HG03571 (cell line): ENCODE measurements at regions not wholly inside any gene's neighbourhood (a gene's known extent, or its start where the extent isn't known, plus 50 kb on each side); places are given as distances from the start of the nearest gene placed in this dataset.
"Not testable (repeated sequence)": the region's sequence is repeated elsewhere in the genome, so short reads cannot be mapped to it uniquely, and the experiment has no call there.

Experiments used
- ATAC-seq: cut with Tn5 transposase; IDR thresholded peaks from one replicate; pipeline ENCODE4 v1.9.1; 2021; ENCODE audit not compliant: unreplicated experiment

DNA sequence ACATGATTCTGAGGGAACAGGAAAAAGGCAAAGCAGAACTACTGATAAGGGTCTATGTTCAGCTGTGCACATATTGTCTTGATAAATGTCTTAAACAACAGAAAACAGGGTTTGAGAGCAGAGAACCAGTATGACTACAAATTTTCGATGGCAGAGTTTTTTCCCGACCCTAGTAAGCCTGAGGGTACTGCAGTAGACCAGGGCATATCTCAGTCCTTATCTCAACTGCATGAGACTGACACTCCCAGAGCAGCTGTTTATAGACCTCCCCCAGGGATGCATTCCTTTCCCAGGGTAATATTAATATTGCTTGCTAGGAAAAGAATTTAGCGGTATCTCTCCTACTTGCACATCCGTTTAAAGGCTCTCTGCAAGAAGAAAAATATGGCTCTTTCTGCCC lies 1176.8 kb upstream of the ADGRB3 start:
- no peak for ATAC-seq

DNA sequence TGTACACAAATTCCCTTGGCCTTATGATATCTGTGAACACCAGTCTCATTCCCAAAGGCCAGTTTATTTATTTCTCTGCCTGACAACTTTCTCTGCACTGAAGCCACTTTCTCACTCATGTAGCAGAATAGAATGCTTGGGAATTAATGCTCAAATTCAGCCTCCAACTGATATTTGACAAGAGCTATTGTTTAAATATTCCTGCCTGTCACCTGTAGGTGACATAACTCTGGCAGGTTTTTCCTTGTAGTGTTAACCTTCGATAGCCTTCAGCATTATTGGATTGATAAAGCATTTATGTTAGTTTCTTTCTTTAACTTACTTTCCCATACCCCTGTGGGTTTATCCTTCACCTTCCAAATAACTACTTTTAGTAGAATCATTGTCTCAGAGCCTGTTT lies 1183.2 kb upstream of the ADGRB3 start:
- no peak for ATAC-seq

DNA sequence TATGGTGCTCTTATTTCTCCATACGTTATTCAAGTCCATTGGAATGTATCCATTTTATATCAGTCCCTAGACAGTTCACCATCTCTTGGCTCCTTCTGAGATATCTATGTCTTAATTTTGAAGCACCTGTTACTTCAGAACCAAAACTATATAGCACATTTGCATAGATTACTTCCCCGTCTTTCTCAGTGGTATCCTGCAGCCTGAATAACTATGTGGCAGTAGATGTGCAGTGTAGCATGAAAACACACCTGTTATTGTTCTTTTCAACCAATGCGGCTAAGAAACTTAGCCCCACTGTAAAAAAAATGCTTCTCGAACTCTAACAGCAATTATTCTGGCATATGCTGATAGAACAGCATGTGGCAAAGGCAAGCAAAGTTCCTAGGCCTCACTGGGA lies 1184.4 kb upstream of the ADGRB3 start:
- ATAC-seq: no peak

DNA sequence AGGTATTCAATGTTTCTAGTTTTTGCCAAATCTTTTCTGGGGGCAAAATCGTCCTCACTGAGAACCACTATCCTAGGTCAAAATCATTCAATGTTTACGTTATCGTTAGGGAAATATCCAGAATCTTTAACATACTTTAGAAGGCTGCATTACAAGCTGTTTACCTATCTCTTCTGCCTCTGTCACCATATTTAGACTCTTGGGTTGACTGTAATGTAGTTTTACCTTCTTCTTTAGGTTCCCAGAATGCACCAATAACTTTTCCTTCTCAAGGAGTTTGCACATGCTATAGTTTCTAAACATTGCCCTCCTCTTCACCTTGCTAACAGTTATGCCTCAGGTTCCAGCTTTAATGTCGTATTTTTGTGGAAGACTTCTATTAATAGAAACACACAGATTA lies 1185.5 kb upstream of the ADGRB3 start:
- ATAC-seq: no peak

DNA sequence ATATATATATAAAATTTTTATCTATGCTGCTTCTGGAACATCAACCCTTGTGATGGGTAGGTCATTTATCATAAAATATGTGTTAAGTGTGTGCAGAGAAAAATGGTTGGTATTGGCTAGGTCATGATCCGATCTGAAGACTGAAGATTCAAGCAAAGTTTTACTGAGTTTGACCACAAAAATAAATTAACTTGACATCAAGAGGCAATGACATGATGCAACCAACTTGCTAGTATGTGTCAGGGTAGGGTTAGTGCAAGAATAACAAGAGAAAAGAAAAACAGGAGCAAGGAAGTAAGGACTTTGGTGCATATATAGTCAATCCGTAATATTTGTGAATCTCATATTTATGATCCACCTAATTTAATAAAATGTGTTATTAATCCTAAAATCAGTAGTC lies 1202.0 kb upstream of the ADGRB3 start:
- no peak for ATAC-seq

DNA sequence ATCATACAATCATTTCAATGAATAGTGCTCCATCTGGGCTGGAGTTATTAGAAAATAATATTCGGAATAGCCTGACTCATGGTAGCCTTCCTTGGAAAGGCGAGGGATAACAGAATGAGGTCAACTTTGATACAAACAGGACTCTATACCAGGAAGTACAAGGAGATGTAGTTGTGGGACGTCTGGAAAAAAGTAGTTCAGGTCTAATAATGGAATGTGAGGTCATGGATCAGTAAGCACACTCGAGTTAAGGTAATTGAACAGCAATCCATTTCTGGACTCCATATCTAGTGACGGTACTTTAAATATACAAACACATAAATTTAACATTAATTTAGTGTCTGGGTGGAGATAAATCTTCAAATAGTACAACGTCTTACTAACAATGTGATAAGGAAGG lies 1204.0 kb upstream of the ADGRB3 start:
- no peak for ATAC-seq

DNA sequence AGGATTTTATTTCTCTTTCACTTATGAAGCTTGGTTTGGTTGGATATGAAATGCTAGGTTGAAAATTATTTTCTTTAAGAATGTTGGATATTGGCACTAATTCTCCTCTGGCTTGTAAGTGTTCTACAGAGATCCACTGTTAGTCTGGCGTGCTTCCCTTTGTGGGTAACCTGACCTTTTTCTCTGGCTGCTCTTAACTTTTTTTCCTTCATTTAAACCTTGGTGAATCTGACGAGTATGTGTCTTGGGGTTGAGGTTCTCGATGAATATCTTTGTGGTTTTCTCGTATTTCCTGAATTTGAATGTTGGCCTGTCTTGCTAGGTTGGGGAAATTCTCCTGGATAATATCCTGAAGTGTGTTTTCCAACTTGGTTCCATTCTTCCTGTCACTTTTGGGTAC lies 1208.4 kb upstream of the ADGRB3 start:
- ATAC-seq: not testable (repeated sequence)

DNA sequence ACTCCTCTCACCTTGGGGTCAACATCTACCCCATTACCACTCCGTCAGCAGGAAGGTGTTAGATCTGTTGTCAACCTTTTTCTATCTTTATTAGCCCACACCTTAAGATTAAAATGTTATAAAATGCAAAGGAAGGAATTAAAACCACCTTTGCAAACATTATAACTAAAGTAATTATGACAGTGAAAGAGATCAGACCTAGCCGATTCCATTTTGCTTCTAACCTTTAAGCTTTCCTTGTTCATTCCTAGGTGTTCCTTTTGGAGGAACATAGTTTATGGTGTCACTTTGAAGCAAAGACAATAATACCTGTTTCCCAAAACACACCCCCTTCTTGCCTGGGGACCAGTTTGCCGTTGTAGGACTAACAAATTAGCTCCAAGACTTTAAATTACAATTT lies 1223.0 kb upstream of the ADGRB3 start:
- ATAC-seq: no peak

DNA sequence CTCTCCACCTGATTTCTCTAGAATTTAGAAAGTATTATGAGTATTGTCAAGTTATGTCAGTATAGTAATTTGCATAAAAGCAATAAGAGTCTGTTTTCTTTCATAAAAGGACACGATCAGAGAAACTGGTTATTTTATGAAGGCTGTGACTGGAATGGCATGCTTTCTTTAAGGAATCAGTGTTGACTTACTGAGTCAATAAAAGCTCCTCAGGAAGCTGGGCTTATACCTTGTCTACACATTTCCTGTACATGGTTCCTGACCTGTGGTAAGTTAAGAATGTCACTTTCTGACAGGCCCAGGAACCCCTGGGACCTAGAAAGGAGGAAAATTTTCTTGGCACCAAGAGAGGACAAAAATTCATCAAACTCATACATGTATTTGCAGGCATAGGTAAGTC lies 1224.0 kb upstream of the ADGRB3 start:
- no peak for ATAC-seq

DNA sequence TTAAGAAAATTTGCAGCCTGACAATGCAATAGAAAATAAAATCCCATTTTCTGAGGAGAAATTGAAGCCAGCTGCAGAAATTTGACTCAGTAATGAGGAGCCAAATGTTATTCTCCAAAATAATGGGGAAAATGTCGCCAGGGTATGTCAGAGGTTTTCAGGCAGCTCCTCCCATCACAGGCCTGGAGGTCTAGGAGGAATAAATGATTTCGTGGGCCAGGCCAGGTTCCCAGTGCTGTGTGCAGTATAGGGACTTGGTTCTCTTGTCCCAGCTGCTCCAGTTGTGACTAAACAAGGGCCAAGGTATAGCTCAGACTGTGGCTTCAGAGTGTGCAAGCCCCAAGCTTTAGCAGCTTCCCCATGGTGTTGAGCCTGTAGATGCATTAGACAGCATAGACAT lies 1240.8 kb upstream of the ADGRB3 start:
- no peak for ATAC-seq

DNA sequence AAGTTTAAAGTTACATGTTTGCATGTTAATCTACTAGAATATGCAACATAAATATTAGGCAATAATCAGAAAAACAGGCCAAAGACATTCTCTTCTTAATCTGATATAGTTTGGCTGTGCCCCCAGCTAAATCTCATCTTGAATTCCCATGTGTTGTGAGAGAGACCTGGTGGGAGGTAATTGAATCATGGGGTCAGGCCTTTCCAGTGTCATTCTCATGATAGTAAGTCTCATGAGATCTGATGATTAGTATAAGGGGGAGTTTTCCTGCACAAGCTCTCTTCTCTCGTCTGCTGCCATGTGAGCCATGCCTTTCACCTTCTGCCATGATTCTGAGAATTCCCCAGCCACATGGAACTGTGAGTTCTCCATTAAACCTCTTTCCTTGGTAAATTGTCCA lies 1241.7 kb upstream of the ADGRB3 start:
- no peak for ATAC-seq

DNA sequence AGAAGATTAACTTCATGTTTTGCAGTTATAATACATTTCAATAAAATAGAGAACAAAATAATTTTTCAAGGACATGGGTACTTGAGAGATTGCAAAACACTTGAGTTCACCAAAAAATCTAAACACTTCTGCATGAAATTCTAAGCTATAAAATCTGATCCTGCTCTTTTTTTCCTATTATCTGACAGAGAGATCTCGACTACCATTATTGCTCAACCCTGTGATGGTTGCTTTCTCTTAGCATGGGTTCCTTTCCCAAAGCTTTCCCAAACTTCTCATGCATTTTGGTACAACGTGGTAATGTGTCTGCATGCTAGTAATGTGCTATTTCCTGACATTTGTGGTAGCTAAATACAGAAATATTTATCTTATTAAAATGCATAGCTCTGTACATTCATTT lies 1243.1 kb upstream of the ADGRB3 start:
- no peak for ATAC-seq

DNA sequence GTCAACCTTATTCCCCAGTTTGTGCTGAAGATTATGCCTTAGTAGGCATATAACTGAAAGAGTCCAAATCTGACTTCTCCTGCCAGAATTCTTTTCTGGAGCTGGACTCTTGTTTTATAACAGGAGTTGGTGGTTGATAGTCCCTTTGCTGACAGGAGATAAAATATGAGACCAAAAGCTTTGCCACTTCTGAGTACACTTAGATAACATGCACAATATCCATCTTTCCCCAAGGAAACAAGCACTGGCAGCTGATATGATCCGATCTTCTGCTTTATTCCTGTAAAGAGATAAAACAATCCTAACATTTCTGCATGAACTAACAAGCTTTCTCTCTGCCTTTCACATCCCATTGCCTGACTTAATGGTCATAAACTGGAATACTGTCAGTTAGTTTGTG lies 1265.4 kb upstream of the ADGRB3 start:
- no peak for ATAC-seq

DNA sequence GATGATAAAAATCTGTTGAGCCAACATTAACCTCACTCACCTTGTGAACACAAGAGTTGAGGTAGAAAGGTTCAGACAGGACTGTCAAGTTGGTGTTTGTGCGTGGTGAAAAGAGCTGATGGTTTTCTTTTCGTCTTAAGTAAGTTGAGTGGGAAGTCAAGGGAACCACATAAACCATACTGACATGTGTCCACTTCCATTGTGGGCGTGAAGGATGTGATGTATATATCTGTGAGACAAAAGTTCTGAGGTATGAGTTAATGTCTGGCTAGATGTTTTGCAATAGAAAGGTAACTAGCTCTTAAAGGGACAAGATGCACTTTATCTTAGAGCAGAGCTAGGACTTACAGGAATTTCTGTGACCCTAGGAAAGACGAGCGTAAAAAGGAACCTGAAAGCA lies 1272.1 kb upstream of the ADGRB3 start:
- no peak for ATAC-seq

DNA sequence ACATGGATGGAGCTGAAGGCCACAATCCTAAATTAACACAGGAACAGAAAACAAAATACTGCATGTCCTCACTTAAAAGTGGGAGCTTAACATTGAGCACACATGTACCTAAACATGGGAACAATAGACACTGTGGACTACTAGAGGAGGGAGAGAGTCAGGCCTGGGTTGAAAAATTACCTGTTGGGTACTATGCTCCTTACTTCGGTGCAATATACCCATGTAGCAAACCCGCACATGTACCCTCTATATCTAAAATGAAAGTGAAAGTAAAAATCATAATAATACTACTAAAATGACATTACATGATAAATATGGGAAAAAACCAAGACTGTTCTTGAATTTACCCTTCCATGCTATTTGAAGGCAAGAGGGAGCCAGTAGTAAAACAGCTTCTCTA lies 1273.8 kb upstream of the ADGRB3 start:
- no peak for ATAC-seq

DNA sequence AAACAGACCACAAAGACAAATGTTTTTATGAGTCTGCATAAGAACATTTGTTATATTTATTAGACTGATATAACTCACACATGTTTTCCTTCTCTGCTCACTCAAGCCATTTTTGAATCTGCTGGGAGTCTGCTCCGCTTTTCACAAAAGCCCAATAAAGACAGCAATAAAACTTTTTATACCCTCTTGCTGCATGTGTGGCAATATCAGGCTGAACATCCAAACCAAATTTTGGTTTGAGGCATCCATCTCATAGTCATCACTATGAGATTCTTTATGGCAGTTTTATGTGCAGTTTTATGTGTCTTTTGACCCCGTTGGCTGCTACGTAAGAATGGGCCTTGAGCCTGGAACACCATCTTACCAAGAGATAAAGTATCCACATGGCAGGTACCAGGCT lies 1276.8 kb upstream of the ADGRB3 start:
- no peak for ATAC-seq

DNA sequence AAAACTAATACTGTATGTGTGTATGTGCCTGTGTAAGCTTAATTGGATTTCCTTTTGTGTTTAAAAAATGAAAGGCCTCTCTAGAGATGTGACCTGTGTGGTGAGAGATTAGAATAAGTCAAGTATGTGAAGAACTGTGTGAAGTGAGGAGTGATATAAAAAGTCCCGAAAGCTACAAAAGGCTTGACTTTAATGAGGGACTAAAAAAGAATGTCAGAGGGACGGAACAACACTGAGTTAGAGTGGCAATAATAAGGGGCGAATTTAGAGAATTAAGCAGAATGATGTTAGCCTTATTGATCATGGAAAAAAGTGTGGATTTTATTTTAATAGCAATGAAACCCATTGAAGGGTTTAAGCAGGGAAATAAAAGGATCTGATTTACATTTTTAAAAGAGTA lies 1281.2 kb upstream of the ADGRB3 start:
- ATAC-seq: no peak

DNA sequence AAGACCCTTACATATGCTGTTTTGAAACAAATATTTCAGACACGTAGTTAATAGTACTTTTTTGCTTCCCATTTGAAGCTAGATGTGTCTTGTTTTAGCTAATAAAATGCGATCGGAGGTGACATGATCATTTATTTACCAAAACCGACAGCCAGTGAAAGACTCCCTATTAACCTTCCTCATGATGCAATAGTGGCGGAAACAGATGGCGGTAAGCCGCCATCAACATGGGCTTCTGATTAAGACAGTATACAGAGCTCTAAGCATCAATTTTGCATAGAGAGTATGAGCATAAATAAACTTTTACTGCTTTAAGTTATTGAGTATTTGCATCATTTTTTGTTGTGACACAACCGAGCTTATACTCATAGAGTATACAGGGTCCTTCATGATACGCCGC lies 1282.4 kb upstream of the ADGRB3 start:
- no peak for ATAC-seq

DNA sequence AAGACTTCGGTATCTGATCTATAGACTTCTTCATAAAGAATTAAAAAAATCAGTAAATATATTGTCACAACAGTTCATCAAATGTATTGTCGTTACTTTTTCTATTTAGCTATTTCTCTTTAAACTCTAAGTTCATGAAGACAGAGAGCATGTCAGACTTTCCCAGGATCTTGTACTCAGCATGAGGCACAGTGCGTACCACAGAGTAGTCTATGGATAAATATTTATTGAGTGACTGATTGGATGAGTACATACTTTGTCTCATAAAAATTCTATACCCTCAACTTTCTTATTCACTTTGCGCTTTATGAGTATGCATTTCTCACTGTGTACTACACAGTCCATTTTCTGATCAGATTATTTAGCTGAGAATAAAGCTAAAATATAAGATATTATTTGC lies 1284.4 kb upstream of the ADGRB3 start:
- no peak for ATAC-seq

DNA sequence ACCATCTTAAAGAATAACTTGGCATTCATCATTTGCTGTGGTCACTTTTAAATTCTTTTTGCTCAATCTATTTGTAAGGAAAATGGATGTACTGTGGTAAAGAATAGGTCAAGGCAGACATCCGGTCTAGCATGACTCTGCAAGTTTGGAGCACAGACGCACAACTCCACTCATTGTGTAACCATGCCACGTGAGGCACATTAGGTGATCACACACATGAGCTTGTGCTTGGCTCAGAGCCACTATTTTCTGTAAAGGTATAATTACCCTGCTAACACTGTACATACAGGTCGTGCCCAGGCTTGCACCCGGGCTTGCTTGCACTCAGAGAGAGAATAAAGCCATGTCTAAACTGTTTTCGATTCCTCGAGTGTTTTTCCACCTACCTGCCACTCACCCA lies 1289.1 kb upstream of the ADGRB3 start:
- ATAC-seq: no peak

DNA sequence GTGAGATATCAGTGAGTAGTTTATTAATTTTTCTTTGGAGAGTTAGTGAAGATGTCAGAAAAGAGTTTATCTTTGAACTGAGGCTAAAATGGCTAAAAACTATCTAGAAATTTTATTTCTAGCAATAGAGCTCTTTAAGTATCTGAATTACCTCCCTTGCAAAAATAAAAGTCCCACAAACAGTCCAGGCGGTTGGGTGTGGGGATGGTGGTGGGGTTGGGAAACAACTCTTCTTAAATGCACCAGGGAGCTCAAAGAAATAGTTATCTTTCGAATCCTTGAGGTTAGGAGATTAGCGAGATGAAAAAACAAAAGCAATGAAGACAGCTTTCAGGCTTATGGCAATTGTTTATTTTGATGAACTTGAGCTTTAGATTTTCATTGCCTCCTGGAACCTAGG lies 1299.1 kb upstream of the ADGRB3 start:
- no peak for ATAC-seq

DNA sequence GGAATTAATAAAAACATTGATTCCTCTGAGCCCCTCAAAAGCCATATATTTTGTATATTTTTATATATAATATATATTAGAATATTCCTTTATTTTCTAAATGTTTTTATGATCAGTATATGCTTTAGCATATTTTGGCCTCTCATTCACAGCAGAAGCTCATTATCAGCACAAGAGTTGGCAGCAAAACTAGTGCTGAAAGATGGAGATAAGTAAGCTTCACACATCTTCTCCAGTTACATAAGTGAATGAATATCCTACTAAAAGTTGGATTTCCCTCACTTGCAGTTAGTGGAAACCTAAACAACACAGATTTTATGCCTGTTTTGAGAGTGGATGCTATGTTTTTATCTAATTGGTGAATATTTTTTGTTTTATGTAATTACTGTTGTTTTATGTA lies 1303.8 kb upstream of the ADGRB3 start:
- ATAC-seq: no peak

DNA sequence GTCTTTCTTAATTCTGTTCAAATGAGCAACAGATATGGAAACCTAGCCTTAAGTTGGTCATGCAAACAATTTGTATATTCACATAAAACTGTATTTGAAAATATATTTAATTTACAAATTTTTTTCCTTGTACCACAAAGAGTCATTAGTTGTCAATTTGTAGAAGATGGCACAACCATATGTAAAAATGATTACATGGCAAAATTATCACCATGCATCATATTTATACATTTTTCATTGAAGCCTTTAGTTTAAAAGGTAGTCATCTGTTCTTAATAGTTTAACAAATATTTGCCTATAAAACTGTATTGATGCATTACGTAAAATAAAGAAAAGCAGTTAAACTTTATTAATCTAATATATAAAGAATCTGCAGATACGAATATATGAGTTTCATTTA lies 1306.8 kb upstream of the ADGRB3 start:
- ATAC-seq: no peak

DNA sequence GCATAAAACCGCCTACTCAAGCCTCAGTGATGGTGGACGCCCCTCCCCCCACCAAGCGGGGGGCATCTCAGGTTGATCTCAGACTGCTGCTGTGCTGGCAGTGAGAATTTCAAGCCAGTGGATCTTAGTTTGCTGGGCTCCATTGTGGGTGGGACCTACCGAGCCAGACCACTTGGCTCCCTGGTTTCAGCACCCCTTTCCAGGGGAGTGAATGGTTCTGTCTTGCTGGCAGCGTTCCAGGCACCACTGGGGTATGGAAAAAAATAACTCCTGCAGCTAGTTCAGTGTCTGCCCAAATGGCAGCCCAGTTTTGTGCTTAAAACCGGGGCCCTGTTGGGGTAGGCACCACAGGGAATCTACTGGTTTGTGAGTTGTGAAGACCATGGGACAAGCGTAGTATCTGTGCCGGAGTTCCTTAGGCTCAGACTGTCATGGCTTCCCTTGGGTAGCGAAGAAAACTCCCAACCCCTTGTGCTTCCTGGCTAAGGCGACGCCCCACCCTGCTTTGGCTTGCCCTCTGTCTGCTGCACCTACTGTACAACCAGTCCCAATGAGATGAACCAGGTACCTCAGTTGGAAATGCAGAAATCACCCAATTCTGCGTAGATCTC lies 1334.5 kb upstream of the ADGRB3 start:
- ATAC-seq: no peak
